Dendritic cell treated with granulocyte-macrophage colony-stimulating factor and Interleukin-4, amounts not matched to agents 40 ng/mL and 50 ng/mL, for 4 days (primary cell): ENCODE measurements at regions not wholly inside any gene's neighbourhood (a gene's known extent, or its start where the extent isn't known, plus 50 kb on each side); places are given as distances from the start of the nearest gene placed in this dataset.
"Not testable (repeated sequence)": the region's sequence is repeated elsewhere in the genome, so short reads cannot be mapped to it uniquely, and the experiment has no call there.

Source experiments
- H3K27ac Mint-ChIP-seq: one replicate; pipeline ENCODE4 v1.8.0; 2022; ENCODE audit warnings: mild to moderate bottlenecking, mixed read lengths
- H3K27me3 Mint-ChIP-seq: one replicate; pipeline ENCODE4 v1.8.0; 2022; ENCODE audit warnings: mild to moderate bottlenecking, mixed read lengths
- H3K36me3 Mint-ChIP-seq: one replicate; pipeline ENCODE4 v1.8.0; 2022; ENCODE audit warnings: low read depth, mixed read lengths
- H3K4me1 Mint-ChIP-seq: one replicate; pipeline ENCODE4 v1.8.0; 2022; ENCODE audit warnings: low read depth, mixed read lengths
- H3K4me3 Mint-ChIP-seq: one replicate; pipeline ENCODE4 v1.8.0; 2022; ENCODE audit warnings: mild to moderate bottlenecking, moderate library complexity, mixed read lengths
- H3K9me3 Mint-ChIP-seq: one replicate; pipeline ENCODE4 v1.8.0; 2022; ENCODE audit warnings: mixed read lengths
- intact Hi-C: fragments of 100-400 bp; cut with micrococcal nuclease; formaldehyde crosslinking; loops from one replicate; pipeline ENCODE4 v1.15.0; 2022

DNA sequence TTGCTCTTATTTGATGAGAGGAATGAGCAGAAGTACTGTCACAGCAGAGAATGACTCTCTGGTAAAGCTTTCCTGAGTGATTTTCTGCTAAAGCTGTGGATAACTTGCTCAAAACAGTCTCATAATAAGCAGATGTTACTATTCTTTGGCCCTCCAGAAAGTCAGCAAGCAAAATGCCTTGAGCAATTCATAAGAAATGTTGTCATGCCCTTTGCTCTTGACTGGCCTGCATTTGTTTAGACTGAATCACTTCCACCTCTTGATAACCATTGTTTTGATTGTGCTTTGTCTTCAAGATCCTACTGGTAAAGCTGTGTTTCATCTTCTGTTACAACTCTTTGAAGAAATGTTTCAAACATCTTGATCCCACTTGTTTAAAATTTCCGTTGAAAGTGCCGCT is 457.9 kb upstream of the FOXG1 start:
- no peaks in the 10 kb centered on the region for H3K9me3 Mint-ChIP-seq
- no peak overlapping the region for H3K4me3 Mint-ChIP-seq
- H3K27ac Mint-ChIP-seq, result no peak overlapping the region
- no peaks in the 10 kb centered on the region for H3K36me3 Mint-ChIP-seq
- H3K27me3 Mint-ChIP-seq, result no peaks in the 10 kb centered on the region
- H3K4me1 Mint-ChIP-seq, result no peaks in the 10 kb centered on the region
- intact Hi-C loops, result no loop called here

DNA sequence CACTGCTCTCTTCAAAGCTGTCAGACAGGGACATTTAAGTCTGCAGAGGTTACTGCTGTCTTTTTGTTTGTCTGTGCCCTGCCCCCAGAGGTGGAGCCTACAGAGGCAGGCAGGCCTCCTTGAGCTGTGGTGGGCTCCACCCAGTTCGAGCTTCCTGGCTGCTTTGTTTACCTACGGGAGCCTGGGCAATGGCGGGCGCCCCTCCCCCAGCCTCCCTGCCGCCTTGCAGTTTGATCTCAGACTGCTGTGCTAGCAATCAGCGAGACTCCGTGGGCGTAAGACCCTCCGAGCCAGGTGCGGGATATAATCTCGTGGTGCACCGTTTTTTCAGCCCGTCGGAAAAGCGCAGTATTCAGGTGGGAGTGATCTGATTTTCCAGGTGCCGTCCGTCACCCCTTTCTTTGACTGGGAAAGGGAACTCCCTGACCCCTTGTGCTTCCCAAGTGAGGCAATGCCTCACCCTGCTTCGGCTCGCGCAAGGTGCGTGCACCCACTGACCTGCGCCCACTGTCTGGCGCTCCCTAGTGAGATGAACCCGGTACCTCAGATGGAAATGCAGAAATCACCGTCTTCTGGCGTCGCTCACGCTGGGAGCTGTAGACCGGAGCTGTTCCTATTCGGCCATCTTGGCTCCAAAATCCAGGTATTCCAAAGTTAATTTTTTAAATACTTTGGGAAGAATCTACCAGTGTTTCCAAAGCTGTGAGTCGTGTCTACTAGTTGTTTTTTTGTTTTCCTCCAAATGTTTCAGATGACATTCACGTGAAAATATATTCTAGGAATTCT is 448.5 kb upstream of the FOXG1 start:
- intact Hi-C loops, H3K27me3 Mint-ChIP-seq, H3K27ac Mint-ChIP-seq, H3K4me3 Mint-ChIP-seq, H3K9me3 Mint-ChIP-seq, H3K36me3 Mint-ChIP-seq, H3K4me1 Mint-ChIP-seq: not testable (repeated sequence)

DNA sequence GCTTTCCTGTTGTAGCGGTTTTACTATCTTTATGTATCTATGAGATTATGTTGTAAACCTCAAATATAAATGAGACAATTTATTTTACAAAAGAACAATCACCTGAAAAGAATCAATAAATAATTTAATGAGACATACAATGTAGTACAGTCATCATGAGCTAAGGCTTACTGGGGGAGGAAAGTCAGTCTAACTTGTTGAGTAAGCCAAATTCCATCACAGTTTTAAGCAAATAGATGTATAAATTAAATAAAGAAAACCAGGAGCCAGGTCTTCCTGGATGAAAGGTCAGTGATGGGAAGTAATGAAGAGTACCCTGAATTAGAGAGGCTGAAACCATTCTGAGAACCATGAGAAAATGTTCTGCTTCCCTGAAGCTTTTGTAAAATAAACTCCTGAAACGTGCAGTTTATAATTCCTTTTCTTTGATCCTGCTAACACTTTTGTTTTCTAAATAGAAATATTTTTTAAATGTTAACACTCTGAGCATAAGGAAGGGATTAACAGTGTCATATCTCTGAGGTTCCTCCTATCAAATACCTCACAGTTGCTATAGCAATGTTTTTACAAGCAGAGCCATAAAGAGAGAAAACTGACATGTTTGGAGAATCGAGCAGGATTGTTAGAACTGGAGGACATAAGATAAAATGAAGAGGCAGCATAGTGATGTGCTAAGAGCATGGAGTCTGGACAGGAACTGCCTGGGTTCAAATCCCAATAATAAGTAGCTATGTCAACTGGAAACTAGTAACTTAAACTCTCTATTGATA is 444.9 kb upstream of the FOXG1 start:
- no peaks in the 10 kb centered on the region for H3K9me3 Mint-ChIP-seq
- H3K4me1 Mint-ChIP-seq, result no peaks in the 10 kb centered on the region
- no peak overlapping the region for H3K4me3 Mint-ChIP-seq
- H3K36me3 Mint-ChIP-seq, result no peaks in the 10 kb centered on the region
- no peak overlapping the region for H3K27ac Mint-ChIP-seq
- H3K27me3 Mint-ChIP-seq, result no peaks in the 10 kb centered on the region
- intact Hi-C loops, result no loop called here

DNA sequence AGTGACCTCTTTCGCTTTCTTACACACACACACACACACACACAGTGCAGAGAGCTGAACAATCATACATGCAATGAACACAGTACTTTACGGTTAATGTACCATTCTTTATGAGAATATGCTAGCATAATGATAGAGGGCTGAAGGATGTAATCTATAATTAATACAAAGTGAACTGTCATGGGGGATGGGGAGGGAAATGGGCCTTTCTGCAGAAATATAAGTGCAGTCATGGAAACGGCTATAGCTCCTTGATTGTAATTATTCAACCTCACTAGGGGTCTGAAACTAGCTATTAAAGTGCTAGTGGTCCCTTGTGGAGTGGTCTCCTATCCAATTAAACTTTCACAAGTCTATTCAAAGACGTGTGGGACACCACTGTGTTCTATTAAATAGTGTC is 443.2 kb upstream of the FOXG1 start:
- no peaks in the 10 kb centered on the region for H3K4me1 Mint-ChIP-seq
- intact Hi-C loops, result no loop called here
- no peaks in the 10 kb centered on the region for H3K9me3 Mint-ChIP-seq
- no peak overlapping the region for H3K27ac Mint-ChIP-seq
- no peaks in the 10 kb centered on the region for H3K36me3 Mint-ChIP-seq
- no peak overlapping the region for H3K4me3 Mint-ChIP-seq
- no peaks in the 10 kb centered on the region for H3K27me3 Mint-ChIP-seq

DNA sequence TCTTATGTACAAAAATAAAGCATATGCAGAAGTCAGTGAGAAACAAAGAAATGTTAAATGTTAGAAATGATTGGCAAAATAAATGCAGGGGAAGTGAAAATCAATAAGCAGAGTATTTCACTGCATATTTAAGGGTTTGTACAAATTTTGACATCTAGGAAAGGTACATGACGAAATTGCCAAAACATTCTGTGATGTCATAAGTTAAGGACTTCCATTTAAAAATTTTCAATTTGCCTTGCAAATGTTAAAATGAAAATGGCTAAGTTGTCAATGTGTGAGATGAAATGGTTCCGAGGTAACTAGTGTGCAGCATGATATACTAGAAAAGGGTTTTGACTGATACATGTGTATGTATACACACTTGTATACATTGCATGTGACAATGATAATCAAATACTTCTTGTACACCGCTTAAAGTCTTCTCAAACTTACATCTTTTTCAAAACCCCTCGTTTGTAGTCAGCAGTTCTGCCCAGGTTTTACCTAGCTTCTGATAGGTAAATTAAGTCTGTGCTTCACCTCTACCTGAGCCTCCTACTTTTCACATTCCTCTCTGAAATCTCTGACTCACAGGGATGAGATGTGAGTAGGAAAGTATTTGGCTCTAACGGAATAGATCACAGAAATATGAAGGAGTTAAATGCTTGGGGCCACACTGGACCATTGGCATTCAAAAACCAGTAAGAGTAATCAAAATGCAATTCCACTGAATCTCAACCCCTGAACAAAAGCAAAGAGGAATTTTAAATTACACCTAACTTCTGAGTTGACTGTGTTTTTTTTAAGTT is 442.4 kb upstream of the FOXG1 start:
- no peaks in the 10 kb centered on the region for H3K36me3 Mint-ChIP-seq
- H3K9me3 Mint-ChIP-seq, result no peaks in the 10 kb centered on the region
- H3K4me3 Mint-ChIP-seq, result no peak overlapping the region
- H3K27me3 Mint-ChIP-seq, result no peaks in the 10 kb centered on the region
- no peak overlapping the region for H3K27ac Mint-ChIP-seq
- H3K4me1 Mint-ChIP-seq, result no peaks in the 10 kb centered on the region
- intact Hi-C loops, result no loop called here

DNA sequence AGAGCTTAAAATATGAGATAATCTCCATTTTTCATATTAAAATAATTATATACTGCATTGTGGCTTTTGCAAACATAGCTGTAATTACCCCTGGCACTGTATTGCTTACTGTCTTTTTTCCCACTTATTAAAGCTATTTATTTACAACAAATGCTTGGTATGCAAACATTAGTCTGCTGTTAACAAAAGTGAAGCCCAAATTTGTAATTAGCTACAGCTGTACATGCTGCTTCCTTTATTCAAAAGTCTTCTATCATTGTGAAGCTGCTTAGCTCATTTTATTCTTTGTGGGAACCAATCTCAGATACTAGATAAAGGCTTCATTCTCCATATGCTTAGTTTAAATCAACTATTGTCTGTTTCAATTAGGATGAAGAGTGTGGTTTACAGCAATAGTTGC is 425.8 kb upstream of the FOXG1 start:
- Mint-ChIP-seq H3K27ac (no peak overlapping the region), H3K36me3 (no peaks in the 10 kb centered on the region), H3K27me3 (no peaks in the 10 kb centered on the region), H3K9me3 (no peaks in the 10 kb centered on the region), H3K4me1 (no peaks in the 10 kb centered on the region), H3K4me3 (no peak overlapping the region)
- intact Hi-C loops, result no loop called here

DNA sequence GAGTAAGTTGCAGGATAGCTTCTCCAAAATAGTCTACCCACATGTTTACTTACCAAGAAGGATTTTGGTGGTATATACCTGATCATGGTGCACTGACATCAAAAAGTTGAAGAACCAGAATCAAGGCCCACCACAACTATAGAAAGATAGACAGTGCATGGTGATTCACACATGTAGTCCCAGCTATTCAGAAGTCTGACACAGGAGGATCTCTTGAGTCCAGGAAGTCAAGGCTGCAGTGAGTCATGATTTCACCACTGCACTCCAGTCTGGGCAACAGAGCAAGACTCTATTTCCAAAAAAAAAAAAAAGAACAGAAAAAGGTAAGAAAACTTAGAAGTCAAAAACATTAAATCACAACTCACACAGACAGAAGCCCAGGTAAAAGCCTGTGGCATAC is 422.2 kb upstream of the FOXG1 start:
- H3K9me3 Mint-ChIP-seq, result no peaks in the 10 kb centered on the region
- H3K4me1 Mint-ChIP-seq, result no peaks in the 10 kb centered on the region
- no peaks in the 10 kb centered on the region for H3K36me3 Mint-ChIP-seq
- no peaks in the 10 kb centered on the region for H3K27me3 Mint-ChIP-seq
- intact Hi-C loops, result no loop called here
- no peak overlapping the region for H3K4me3 Mint-ChIP-seq
- H3K27ac Mint-ChIP-seq, result no peak overlapping the region

DNA sequence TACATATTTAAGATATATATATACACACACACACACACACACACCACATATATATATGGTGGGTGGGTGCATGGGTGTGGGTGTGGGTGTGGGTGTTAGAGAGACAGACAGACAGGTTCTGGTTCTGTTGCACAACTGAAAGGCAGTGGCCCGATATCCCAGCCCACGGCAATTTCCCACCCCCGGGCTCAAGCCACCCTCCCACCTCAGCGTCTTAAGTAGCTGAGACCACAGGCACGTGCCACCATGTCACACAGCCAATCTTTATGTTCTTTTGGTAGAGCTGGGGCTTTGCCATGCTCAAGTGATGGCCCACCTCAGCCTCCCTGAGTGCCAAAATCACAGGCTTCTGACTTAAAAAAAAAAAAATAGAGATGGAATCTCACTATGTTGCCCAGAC is 417.8 kb upstream of the FOXG1 start:
- intact Hi-C loops, result no loop called here
- Mint-ChIP-seq H3K4me3 (no peak overlapping the region), H3K27me3 (no peaks in the 10 kb centered on the region), H3K4me1 (no peaks in the 10 kb centered on the region), H3K36me3 (no peaks in the 10 kb centered on the region), H3K9me3 (peaks cover 8% of the 10 kb centered on the region), H3K27ac (no peak overlapping the region)

DNA sequence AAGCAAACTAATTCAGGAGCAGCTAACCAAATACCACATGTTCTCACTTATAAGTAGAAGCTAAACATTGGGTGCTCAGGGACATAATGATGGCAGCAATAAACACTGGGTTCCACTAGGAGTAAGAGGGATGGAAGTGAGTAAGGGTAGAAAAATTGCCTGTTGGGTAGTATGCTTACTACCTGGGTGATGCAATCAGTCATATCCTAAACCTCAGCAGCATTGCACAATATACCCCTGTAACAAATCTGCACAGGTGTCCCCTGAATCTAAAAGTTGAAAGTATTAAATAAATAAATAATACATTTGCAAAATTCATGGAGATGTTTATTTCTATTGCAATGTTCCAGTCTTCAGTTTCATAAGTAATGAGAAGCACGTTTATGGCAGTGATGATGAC is 409.8 kb upstream of the FOXG1 start:
- H3K9me3 Mint-ChIP-seq, result peaks cover 19% of the 10 kb centered on the region
- no peak overlapping the region for H3K4me3 Mint-ChIP-seq
- intact Hi-C loops, result no loop called here
- no peaks in the 10 kb centered on the region for H3K4me1 Mint-ChIP-seq
- no peaks in the 10 kb centered on the region for H3K36me3 Mint-ChIP-seq
- no peak overlapping the region for H3K27ac Mint-ChIP-seq
- no peaks in the 10 kb centered on the region for H3K27me3 Mint-ChIP-seq

DNA sequence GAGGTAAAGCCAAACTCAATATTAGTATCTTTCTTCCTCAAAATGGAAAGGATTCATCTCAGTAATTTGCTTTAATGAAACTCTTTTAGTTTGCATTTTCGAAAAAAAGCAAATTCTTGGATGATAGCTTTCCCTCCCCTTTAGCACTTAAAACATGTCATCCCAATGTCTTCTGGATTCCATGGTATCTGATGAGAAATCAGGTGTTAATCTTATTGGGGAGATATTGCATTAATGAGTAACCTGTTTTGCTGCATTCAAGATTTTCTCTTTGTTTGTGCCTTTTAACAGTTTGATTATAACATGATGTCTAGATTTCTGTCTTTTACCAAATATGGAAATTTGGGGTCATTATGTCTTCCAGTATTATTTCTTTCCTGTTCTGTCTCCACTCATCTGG is 405.1 kb upstream of the FOXG1 start:
- Mint-ChIP-seq H3K27me3 (no peaks in the 10 kb centered on the region), H3K4me3 (no peak overlapping the region), H3K9me3 (peaks cover 25% of the 10 kb centered on the region), H3K36me3 (no peaks in the 10 kb centered on the region), H3K27ac (no peak overlapping the region), H3K4me1 (no peaks in the 10 kb centered on the region)
- intact Hi-C loops, result no loop called here

DNA sequence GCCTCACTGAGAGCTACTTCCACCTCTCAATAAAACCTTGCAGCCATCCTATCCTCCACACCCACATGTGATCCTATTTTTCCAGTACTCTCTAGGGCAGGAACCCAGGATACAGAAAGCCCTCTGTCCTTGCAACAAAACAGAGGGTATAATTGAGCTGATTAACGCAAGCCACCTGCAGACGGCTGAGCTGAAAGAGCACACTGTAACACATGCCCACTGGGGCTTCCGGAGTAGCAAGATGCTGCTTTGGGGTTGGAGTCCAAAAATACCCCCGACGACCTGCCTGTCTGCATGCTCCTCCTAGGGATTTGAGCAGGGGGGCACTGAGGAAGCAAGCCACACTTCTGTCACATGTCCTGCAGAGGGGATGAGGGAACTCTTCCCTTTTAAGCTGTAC is 401.1 kb upstream of the FOXG1 start:
- Mint-ChIP-seq H3K9me3 (peaks cover 19% of the 10 kb centered on the region), H3K27me3 (no peaks in the 10 kb centered on the region), H3K27ac (no peak overlapping the region), H3K36me3 (no peaks in the 10 kb centered on the region), H3K4me3 (no peak overlapping the region), H3K4me1 (no peaks in the 10 kb centered on the region)
- intact Hi-C loops, result no loop called here

DNA sequence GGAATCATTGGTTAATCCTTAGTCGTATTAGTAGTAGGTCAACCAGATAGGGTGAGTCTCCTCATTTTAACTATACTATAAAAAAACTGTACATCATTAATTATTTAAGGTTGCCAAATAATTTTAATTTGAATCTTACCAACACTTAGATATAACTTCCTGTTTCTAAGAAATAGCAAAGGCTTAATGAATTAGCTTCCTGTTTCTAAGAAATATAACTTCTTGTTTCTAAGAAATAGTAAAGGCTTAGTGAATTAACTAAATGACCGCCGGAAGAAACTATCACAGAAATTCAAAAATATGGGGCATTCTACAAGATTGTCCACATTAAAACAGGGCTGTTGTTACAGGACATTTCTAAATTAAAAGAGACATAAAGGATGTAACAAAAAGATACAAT is 392.9 kb upstream of the FOXG1 start:
- Mint-ChIP-seq H3K27ac (no peak overlapping the region), H3K4me1 (no peaks in the 10 kb centered on the region), H3K4me3 (no peak overlapping the region), H3K36me3 (no peaks in the 10 kb centered on the region), H3K27me3 (no peaks in the 10 kb centered on the region), H3K9me3 (no peaks in the 10 kb centered on the region)
- intact Hi-C loops, result no loop called here

DNA sequence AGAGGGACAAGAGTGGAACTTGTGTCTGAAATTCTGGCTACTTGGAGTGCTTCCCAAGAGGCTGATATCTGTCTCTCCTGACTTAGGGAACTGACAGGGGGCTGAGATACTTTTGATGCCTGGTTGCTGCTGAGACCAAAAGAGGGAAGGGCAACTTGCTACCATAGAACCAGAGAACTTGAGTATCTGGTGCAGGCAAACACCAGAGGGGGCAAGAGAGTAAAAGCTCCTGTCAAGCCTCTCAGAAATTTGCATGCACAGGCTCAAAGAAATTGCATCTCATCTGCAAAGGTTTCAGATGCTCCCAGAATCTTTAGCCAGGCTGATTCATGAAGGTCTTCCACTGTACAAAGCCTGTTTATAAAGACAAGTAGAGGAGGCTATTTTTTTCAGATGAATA is 391.3 kb upstream of the FOXG1 start:
- Mint-ChIP-seq H3K36me3 (no peaks in the 10 kb centered on the region), H3K4me1 (no peaks in the 10 kb centered on the region), H3K9me3 (no peaks in the 10 kb centered on the region), H3K4me3 (no peak overlapping the region), H3K27me3 (no peaks in the 10 kb centered on the region), H3K27ac (no peak overlapping the region)
- intact Hi-C loops, result no loop called here

DNA sequence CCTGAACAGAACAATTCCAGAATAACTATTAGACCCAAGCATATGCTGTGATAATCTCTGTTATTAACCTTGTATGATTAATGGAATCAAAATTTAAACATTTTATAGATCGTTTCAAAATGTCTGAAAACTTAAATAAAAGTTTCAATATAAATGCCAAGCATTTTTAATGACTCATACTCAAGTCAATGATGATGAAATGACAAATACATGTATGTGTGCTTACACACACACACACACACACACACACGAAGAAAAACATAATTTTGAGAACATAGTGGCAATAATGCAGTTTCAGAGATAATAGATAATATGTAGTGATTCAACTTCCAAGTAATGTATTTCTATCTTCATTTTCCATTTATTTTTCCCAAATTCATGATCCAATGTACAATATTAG is 384.9 kb upstream of the FOXG1 start:
- H3K9me3 Mint-ChIP-seq, result no peaks in the 10 kb centered on the region
- H3K4me3 Mint-ChIP-seq, result no peak overlapping the region
- intact Hi-C loops, result no loop called here
- H3K27me3 Mint-ChIP-seq, result no peaks in the 10 kb centered on the region
- no peak overlapping the region for H3K27ac Mint-ChIP-seq
- no peaks in the 10 kb centered on the region for H3K36me3 Mint-ChIP-seq
- no peaks in the 10 kb centered on the region for H3K4me1 Mint-ChIP-seq
